K562 (cell line): ENCODE measurements at regions not wholly inside any gene's neighbourhood (a gene's known extent, or its start where the extent isn't known, plus 50 kb on each side); places are given as distances from the start of the nearest gene placed in this dataset.

Experiments used
- CCNT2 ChIP-seq: IDR thresholded peaks from 2 replicates; pipeline ENCODE4 v1.6.1; 2011; ENCODE audit warnings: borderline replicate concordance, low read depth, mild to moderate bottlenecking, moderate library complexity, mixed read lengths, low read length; ENCODE audit not compliant: insufficient read length; ENCODE audit errors: extremely low read depth
- CTCF ChIP-seq, 3 experiments: IDR thresholded peaks in 2 of 3; conservative IDR thresholded peaks in 1 of 3; 2 replicates each; pipeline ENCODE4 v1.5.1; 2011 to 2012; ENCODE audit warnings: low read length in 3 of 3, mild to moderate bottlenecking in 3 of 3, control low read depth in 2 of 3, improper control_type of control experiment in 1 of 3, inconsistent platforms in 1 of 3, low read depth in 1 of 3, mixed read lengths in 1 of 3, moderate library complexity in 1 of 3; ENCODE audit not compliant: insufficient read depth in 2 of 3
- HMGXB4 ChIP-seq: sonication (generic); formaldehyde crosslinking; IDR thresholded peaks from 2 replicates; pipeline ENCODE4 v1.8.1; 2023; ENCODE audit warnings: mild to moderate bottlenecking, missing genetic modification reagents
- POLR2A ChIP-seq: fragments of 450-650 bp; conservative IDR thresholded peaks from 2 replicates; pipeline ENCODE4 v1.6.1; 2016
- SRSF9 ChIP-seq: fragments of 200-400 bp; formaldehyde crosslinking; IDR thresholded peaks from 2 replicates; pipeline ENCODE4 v1.6.1; 2017; ENCODE audit warnings: low read depth, low read length, borderline replicate concordance
- ZBTB33 ChIP-seq: sonication (generic); formaldehyde crosslinking; IDR thresholded peaks from 2 replicates; pipeline ENCODE4 v1.8.1; 2023; ENCODE audit warnings: mild to moderate bottlenecking, missing genetic modification reagents
- ZBTB8A ChIP-seq: fragments of 450-650 bp; IDR thresholded peaks from 2 replicates; pipeline ENCODE4 v1.6.1; 2018; ENCODE audit warnings: mild to moderate bottlenecking, moderate library complexity; ENCODE audit not compliant: partially characterized antibody
- ZC3H11A ChIP-seq: IDR thresholded peaks from 2 replicates; pipeline ENCODE4 v1.6.1; 2012; ENCODE audit warnings: low read depth, low read length, improper control_type of control experiment
- ZFX ChIP-seq: sonication (generic); formaldehyde crosslinking; IDR thresholded peaks from 2 replicates; pipeline ENCODE4 v1.8.0; 2022; ENCODE audit warnings: mild to moderate bottlenecking, missing genetic modification reagents, moderate library complexity
- ZNF407 ChIP-seq: fragments of 450-650 bp; IDR thresholded peaks from 2 replicates; pipeline ENCODE4 v1.6.1; 2016; ENCODE audit warnings: low read depth
- ZNF707 ChIP-seq: fragments of 250-450 bp; sonication (Bioruptor Pico); conservative IDR thresholded peaks from 2 replicates; pipeline ENCODE4 v1.8.0; 2022; ENCODE audit warnings: inconsistent platforms, mild to moderate bottlenecking, moderate library complexity

GRCh38 chr1:13970631-13971247 lies 270.8 kb downstream of the PRDM2 start:
- TF ChIP-seq ZFX (CRISPR knock-in tag) (no peak), CTCF (IDR thresholded peaks at IDR 0.05 in 2 of 3, conservative IDR thresholded peaks at IDR 0.05 in 1 of 3; ENCODE audit: insufficient read depth in 2 of 3, low read depth in 1 of 3, low read length in 3 of 3) (no peak), ZNF707 (CRISPR knock-in tag) (no peak), CCNT2 (no peak), SRSF9 (no peak), ZNF407 (no peak), POLR2A (no peak), ZC3H11A (no peak), ZBTB33 (CRISPR knock-in tag) (no peak), ZBTB8A (no peak), HMGXB4 (no peak)
